DMS 273 treated with DMSO at 0.1 percent for 48 hours (cell line): ENCODE measurements at regions not wholly inside any gene's neighbourhood (a gene's known extent, or its start where the extent isn't known, plus 50 kb on each side); places are given as distances from the start of the nearest gene placed in this dataset.
"Not testable (repeated sequence)": the region's sequence is repeated elsewhere in the genome, so short reads cannot be mapped to it uniquely, and the experiment has no call there.

Source experiments
- DNase-seq: peaks from one replicate; lab custom pipeline; 2025; lab: John Stamatoyannopoulos, UW

GRCh38 chr12:126447346-126447745, 1382.1 kb downstream of the AACS start:
- DNase-seq = no peak

DNA sequence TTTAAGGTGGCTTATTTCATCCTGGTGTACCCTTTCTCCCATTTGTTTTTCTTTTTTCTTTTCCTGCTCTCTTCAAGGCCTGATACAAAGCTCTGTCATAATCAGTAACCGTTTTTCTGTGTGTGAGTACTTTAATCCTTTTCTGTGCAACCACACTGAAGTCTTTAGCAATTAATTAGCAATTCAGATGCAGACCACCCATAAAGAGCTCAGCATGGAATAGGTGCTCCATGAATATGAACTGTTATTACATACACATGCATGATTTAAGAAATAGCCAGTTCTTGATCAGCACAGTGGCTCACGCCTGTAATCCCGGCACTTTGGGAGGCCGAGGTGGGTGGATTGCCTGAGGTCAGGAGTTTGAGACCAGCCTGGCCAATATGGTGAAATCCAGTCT, 1386.6 kb downstream of the AACS start:
- no peak for DNase-seq

- not testable (repeated sequence) for DNase-seq
Observed at GRCh38 chr12:126452686-126453085, 1387.5 kb downstream of the AACS start.

DNA sequence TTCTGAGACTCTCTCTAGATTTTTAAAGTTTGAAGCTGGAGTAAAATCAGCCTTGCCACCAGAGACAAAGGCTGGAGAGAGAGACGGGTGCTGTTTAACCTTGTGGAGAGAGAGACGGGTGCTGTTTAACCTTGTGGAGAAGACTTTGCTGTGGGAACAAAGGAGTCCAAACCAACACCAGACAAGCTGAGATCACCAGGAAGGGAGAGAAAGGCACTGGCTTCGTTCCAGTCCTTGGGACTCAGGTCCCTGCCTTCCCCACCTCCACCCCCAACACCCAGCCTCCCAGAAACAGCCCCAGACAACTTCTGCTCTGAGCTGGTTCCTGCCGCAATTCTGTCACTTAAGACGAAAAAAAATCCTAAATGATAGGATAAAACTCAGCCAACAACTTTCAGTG, 1389.3 kb downstream of the AACS start:
- DNase-seq = no peak

- no peak for DNase-seq
Observed at GRCh38 chr12:126457776-126458175, 1392.5 kb downstream of the AACS start.

DNA sequence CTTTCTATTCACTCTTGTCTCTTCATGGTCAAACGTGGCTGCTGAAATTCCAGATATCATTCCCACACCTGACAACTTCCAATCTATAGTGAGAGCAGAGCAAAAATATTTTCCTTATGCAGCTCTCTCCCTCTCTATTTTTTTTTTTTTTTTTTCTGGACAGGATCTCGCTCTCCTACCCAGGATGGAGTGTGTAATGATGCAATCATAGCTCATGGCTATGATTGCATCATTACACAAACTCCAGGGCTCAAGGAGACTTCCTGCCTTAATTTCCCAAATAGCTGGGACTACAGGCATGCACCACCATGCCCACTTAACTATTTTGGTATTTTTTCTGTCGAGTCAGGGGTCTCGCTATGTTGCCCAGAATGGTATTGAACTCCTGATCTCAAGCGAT, 1398.9 kb downstream of the AACS start:
- DNase-seq = no peak

GRCh38 chr12:126469211-126469610, 1404.0 kb downstream of the AACS start:
- no peak for DNase-seq

GRCh38 chr12:126474703-126475102, 1409.5 kb downstream of the AACS start:
- DNase-seq = no peak

DNA sequence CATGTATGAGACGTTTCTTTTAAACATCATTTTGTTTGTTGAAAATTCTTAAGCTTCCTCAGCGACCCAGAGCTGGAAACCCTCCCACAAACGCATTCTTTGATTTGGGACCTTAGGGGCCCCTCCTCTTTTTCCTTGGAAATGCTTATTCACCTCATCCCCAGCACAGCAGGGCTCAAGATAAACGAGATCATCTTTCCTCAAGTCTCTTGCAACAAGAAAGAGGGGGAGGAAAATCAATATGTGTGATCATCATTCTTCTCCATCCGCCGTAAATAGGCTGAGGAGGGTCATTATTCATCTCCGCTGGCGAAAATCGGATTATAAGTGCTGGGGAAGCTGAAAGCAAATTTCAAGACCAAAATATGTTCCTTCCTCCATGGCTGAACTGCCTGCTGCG, 1415.2 kb downstream of the AACS start:
- no peak for DNase-seq

DNA sequence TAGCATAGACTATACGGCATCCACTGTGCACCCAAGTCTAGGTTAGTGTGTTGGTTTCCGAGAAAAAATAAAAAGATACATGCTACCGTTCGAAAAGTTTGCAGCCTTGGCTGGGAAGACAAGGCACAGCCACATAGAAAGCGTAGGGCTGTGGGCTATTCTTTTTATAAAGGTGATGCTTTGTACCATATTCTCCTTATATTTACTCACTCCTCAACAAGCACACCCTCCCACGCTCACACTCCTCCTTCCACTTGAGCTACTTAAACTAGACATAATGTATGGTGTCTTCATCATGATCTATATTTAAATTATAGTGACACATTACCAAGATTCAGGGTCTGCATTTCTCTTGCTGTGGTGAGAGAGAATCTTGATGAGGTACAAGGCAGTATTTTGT, 1416.5 kb downstream of the AACS start:
- no peak for DNase-seq

- DNase-seq = no peak
Observed at GRCh38 chr12:126482238-126482889, 1417.1 kb downstream of the AACS start.

GRCh38 chr12:126483145-126484068, 1418.2 kb downstream of the AACS start:
- DNase-seq = no peak

DNA sequence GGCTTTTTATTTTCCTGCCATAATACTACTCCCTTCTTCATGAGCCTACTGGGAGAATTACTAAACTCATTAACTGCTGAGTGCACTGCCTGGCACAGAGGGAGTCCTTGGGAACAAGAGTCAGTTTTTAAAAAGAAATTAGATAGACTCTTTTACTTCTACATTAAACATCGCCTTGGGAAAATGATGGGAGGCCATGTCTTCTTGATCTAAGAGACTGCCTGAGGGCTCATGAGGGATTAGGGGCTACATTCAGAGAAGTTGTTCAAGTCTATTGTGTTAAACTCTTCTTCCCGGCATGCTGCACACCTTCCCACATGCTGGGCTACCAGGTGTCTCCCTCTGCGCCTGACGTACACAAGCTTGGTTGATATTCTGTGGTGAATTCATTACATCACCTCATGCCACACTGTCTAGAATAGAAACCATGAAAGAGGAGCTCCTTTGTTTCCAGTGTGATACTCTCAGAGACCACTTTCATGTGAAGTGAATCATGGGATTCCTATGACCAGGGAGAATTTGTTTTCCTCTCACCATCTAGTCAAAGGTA, 1422.3 kb downstream of the AACS start:
- no peak for DNase-seq

DNA sequence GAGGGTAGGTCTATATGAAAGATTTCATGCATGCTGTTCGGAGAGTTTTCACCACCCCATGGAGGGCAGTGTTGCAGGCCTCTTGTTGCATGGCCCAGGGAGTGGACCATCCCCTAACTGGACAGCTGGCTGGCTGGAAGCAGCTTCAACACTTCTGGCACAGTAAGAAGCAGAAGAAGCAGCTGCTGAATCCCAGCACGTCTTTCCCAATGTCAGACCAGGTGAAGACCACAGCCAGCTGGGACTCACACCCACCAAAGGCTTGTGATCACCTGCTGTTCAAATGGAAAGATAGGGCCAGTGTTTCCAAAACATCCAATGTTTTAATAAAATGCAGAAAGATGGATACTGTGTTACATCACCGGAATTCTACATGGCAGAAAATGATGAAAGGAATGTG, 1423.6 kb downstream of the AACS start:
- DNase-seq = no peak

- no peak for DNase-seq
Observed at GRCh38 chr12:126492181-126492580, 1426.9 kb downstream of the AACS start.

DNA sequence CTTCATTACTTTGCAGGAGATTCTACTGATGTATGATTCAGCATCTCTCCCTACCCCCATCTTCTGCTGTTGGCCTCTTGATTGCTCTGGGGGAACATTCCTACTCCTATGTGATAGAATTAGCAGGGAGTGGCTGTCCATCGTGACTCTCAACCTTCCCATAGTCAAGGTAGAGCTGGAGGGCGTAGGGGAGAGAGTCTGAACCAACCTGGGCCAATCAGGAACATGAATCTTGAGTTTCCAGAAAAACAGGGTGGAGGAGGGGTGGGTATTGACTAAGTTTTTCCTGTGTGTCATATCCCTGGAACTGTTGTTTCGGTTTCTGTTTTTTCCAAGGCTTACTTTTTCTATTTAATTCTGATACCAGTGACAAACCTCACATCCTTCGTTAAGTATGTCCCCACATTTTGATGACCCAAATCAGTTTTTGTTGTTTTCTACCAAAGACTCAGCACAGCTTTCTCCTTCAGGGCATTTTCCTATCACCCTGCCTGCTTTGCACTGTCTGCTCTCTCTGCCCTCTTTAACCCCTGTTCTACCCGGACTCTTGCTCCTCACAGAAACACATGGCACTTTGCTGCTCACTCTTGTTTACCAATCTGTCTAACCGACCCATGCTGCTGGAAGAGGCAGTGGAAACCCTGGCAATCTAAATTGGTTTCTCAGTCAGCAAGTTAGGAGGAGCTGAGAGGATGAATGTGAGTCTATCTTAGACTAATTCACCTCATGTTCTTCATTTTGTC, 1428.3 kb downstream of the AACS start:
- no peak for DNase-seq

DNA sequence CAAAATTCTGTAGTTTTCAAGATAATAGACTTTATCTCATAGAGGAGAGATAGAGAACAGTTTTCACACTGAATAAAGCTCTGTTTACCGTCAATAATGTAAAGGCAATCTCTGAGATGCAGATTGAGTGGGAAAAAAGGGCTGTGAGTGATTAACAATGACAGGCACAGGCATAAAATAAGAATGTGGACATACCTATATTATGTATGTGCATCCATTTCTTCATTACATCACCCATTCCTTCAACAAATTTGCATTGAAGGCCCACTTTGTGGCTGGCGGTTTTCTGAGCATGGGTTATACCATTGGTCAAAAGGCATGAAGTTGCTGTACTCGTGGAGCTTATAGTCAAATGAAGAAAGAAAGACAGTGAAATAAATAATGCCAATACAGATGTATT, 1431.0 kb downstream of the AACS start:
- no peak for DNase-seq

- DNase-seq = no peak
Observed at GRCh38 chr12:126506426-126507182, 1441.4 kb downstream of the AACS start.

- no peak for DNase-seq
Observed at GRCh38 chr12:126507231-126507630, 1442.0 kb downstream of the AACS start.

DNA sequence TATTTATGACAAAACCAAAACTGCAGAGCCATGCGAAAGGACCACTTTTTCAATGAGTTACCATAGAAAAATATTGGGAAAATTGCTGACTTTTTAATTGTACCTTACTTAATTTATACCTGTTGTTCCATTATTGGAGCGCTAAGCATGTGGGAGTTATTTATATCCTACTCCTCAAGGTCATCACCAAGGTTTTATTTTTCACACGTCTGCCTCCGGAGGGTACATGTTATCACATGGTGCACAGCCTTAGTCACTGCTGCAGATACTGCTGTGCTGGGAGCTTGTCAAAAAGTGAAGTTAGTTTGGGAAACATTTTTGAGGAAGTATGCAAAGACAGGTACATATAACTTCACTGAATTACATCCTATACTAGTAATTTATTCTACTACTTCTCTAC, 1444.3 kb downstream of the AACS start:
- DNase-seq = no peak

DNA sequence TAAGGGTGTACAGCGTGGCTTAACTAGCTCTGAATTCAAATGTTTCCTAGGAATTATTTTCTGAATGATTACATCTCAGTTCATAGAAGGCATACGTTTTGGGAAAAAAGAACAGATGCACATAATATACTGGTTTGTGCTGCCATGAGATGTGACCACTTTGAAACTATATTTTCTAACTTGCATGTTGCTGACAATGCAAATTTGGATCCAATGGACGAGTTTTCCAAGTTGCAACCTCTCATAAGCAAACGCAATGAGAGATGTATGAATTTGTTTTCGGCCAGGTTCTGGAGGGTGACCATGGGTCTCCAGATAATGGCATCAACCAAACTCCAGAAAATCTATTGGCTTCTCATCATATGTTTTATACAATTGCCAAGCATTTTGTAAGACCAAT, 1445.4 kb downstream of the AACS start:
- no peak for DNase-seq
